H9 (cell line): ENCODE measurements at regions not wholly inside any gene's neighbourhood (a gene's known extent, or its start where the extent isn't known, plus 50 kb on each side); places are given as distances from the start of the nearest gene placed in this dataset.

ENCODE experiments used
- DNase-seq: peaks from one replicate; pipeline ENCODE4 v3.0.0-alpha.2; 2017
- H2AFZ ChIP-seq: one replicate; pipeline ENCODE4 v1.6.1; 2013; ENCODE audit warnings: mild to moderate bottlenecking, low read length, control low read depth, moderate library complexity
- H2AK5ac ChIP-seq: 2 replicates; pipeline ENCODE4 v1.6.1; 2013; ENCODE audit warnings: low read length, control low read depth, mixed read lengths; ENCODE audit not compliant: insufficient read length
- H2BK120ac ChIP-seq: one replicate; pipeline ENCODE4 v1.6.1; 2013; ENCODE audit warnings: low read depth, mild to moderate bottlenecking, low read length, control low read depth, inconsistent platforms; ENCODE audit not compliant: poor library complexity, severe bottlenecking
- H2BK12ac ChIP-seq: 2 replicates; pipeline ENCODE4 v1.6.1; 2013; ENCODE audit warnings: low read length, control low read depth, mixed read lengths, low read depth; ENCODE audit not compliant: insufficient read length
- H2BK15ac ChIP-seq: 2 replicates; pipeline ENCODE4 v1.6.1; 2013; ENCODE audit warnings: low read depth, low read length, control low read depth
- H2BK20ac ChIP-seq: one replicate; pipeline ENCODE4 v1.6.1; 2013; ENCODE audit warnings: low read depth, mild to moderate bottlenecking, low read length, control low read depth, inconsistent platforms; ENCODE audit not compliant: poor library complexity, severe bottlenecking
- H2BK5ac ChIP-seq: 2 replicates; pipeline ENCODE4 v1.6.1; 2013; ENCODE audit warnings: low read length, control low read depth, mixed read lengths; ENCODE audit not compliant: insufficient read length
- H3K14ac ChIP-seq: 2 replicates; pipeline ENCODE4 v1.6.1; 2013; ENCODE audit warnings: low read length, control low read depth; ENCODE audit not compliant: insufficient read depth
- H3K18ac ChIP-seq: 2 replicates; pipeline ENCODE4 v1.6.1; 2013; ENCODE audit warnings: low read depth, mild to moderate bottlenecking, mixed read lengths, low read length, control low read depth; ENCODE audit not compliant: insufficient read length
- H3K23ac ChIP-seq: 2 replicates; pipeline ENCODE4 v1.6.1; 2013; ENCODE audit warnings: low read length, control low read depth, mixed read lengths, low read depth; ENCODE audit not compliant: insufficient read length
- H3K23me2 ChIP-seq: 2 replicates; pipeline ENCODE4 v1.6.1; 2013; ENCODE audit warnings: low read depth, mild to moderate bottlenecking, mixed read lengths, low read length, control low read depth; ENCODE audit not compliant: insufficient read length, poor library complexity, severe bottlenecking
- H3K27ac ChIP-seq: 2 replicates; pipeline ENCODE4 v1.5.1; 2013; ENCODE audit warnings: low read length, control low read depth, mixed read lengths, low read depth; ENCODE audit not compliant: insufficient read length
- H3K27me3 ChIP-seq: 2 replicates; pipeline ENCODE4 v1.6.1; 2013; ENCODE audit warnings: low read length, control low read depth, inconsistent platforms; ENCODE audit not compliant: insufficient read depth
- H3K4ac ChIP-seq: 2 replicates; pipeline ENCODE4 v1.6.1; 2013; ENCODE audit warnings: low read depth, mild to moderate bottlenecking, control low read depth, inconsistent platforms, low read length, moderate library complexity
- H3K4me1 ChIP-seq: 2 replicates; pipeline ENCODE4 v1.6.1; 2013; ENCODE audit warnings: low read length, control low read depth, inconsistent platforms; ENCODE audit not compliant: insufficient read depth
- H3K4me2 ChIP-seq: 2 replicates; pipeline ENCODE4 v1.6.1; 2013; ENCODE audit warnings: low read length, control low read depth, mixed read lengths; ENCODE audit not compliant: insufficient read length, insufficient read depth
- H3K56ac ChIP-seq: 2 replicates; pipeline ENCODE4 v1.6.1; 2013; ENCODE audit warnings: low read depth, mild to moderate bottlenecking, mixed read lengths, low read length, control low read depth; ENCODE audit not compliant: insufficient read length
- H3K79me1 ChIP-seq: 2 replicates; pipeline ENCODE4 v1.6.1; 2013; ENCODE audit warnings: low read depth, mild to moderate bottlenecking, moderate library complexity, low read length, control low read depth, inconsistent platforms; ENCODE audit not compliant: insufficient read depth, poor library complexity, severe bottlenecking
- H3K79me2 ChIP-seq: 2 replicates; pipeline ENCODE4 v1.6.1; 2013; ENCODE audit warnings: low read length, control low read depth, inconsistent platforms; ENCODE audit not compliant: insufficient read depth
- H3K9ac ChIP-seq: 2 replicates; pipeline ENCODE4 v1.6.1; 2013; ENCODE audit warnings: low read length, control low read depth, mixed read lengths; ENCODE audit not compliant: insufficient read length; ENCODE audit errors: extremely low read depth
- H3K9me3 ChIP-seq: one replicate; pipeline ENCODE4 v1.6.1; 2013; ENCODE audit warnings: low read depth, low read length, inconsistent platforms; ENCODE audit not compliant: control insufficient read depth
- H3T11ph ChIP-seq: one replicate; pipeline ENCODE4 v1.6.1; 2013; ENCODE audit warnings: mild to moderate bottlenecking, low read length, control low read depth, inconsistent platforms
- H4K20me1 ChIP-seq: one replicate; pipeline ENCODE4 v1.6.1; 2013; ENCODE audit not compliant: control insufficient read depth, insufficient read length, insufficient read depth
- H4K5ac ChIP-seq: 2 replicates; pipeline ENCODE4 v1.6.1; 2013; ENCODE audit warnings: low read depth, mild to moderate bottlenecking, mixed read lengths, low read length, control low read depth; ENCODE audit not compliant: insufficient read length
- H4K8ac ChIP-seq: replicated peaks from 2 replicates; pipeline ENCODE4 v1.6.1; 2013; ENCODE audit warnings: low read length, control low read depth, mixed read lengths, low read depth; ENCODE audit not compliant: insufficient read length
- H4K91ac ChIP-seq: 2 replicates; pipeline ENCODE4 v1.6.1; 2013; ENCODE audit warnings: low read depth, mild to moderate bottlenecking, moderate library complexity, mixed read lengths, low read length, control low read depth; ENCODE audit not compliant: insufficient read length
- H3K27ac Mint-ChIP-seq, 3 experiments: 2 replicates in 2 of 3; 3 replicates in 1 of 3; pipeline ENCODE4 v1.8.0; 2020 to 2021; ENCODE audit warnings: mixed read lengths in 3 of 3, mild to moderate bottlenecking in 1 of 3, moderate library complexity in 1 of 3
- H3K27me3 Mint-ChIP-seq: 2 replicates; pipeline ENCODE4 v1.8.0; 2021; ENCODE audit warnings: low read depth, mild to moderate bottlenecking, moderate library complexity, mixed read lengths
- H3K36me3 Mint-ChIP-seq, 3 experiments: 2 replicates in 2 of 3; 3 replicates in 1 of 3; pipeline ENCODE4 v1.8.0; 2020 to 2021; ENCODE audit warnings: low read depth in 3 of 3, mixed read lengths in 3 of 3; ENCODE audit not compliant: insufficient read depth in 1 of 3
- H3K4me1 Mint-ChIP-seq, 2 experiments: 2 replicates each; pipeline ENCODE4 v1.8.0; 2020; ENCODE audit warnings: mixed read lengths in 2 of 2
- H3K4me3 Mint-ChIP-seq, 2 experiments: 2 replicates in 1 of 2; 3 replicates in 1 of 2; pipeline ENCODE4 v1.8.0; 2020 to 2021; ENCODE audit warnings: mild to moderate bottlenecking in 2 of 2, mixed read lengths in 2 of 2, moderate library complexity in 1 of 2
- H3K9me3 Mint-ChIP-seq, 2 experiments: 2 replicates in 1 of 2; 3 replicates in 1 of 2; pipeline ENCODE4 v1.8.0; 2020; ENCODE audit warnings: mild to moderate bottlenecking in 2 of 2, mixed read lengths in 2 of 2, moderate library complexity in 1 of 2
- WGBS: extraction: QIAGEN DNeasy Blood & Tissue Kit; methylation state at CpG from one replicate; pipeline ENCODE4 v1.1.7; 2013; ENCODE audit warnings: missing lambda C conversion rate, low lambda C conversion rate, mixed read lengths; ENCODE audit not compliant: insufficient read length; ENCODE audit errors: extremely low coverage; 5-methylcytosine and 5-hydroxymethylcytosine counted together
- TF ChIP-seq, protein P1 (sequence below): fragments of 200-600 bp; sonication (generic); conservative IDR thresholded peaks from 3 replicates; pipeline ENCODE4 v1.8.0; 2021; ENCODE audit warnings: antibody characterized with exemption, mild to moderate bottlenecking

DNA sequence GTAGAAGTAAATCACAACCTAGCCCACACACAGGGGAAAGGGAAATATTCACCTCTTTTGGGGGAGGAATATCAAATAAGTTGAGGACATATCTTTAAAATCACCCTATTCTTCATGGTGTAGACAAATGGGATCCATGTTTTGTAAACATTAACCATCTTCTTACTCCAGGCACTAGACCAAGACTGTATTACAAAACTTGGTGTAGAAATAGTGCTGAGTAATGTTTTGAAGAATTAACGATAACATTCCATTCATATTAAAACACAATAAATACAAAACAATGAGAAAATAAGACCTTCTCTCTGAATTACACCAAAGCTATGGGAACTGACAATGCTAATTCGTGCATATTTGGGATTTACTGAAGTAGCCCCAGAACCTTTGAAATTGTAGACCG is 633.6 kb downstream of the BCL11B start:
- no CpG with 5 or more reads among the region's 3 CpGs for WGBS

More for the DNA sequence above, 633.6 kb downstream of the BCL11B start:
- TF ChIP-seq, protein P1, sequence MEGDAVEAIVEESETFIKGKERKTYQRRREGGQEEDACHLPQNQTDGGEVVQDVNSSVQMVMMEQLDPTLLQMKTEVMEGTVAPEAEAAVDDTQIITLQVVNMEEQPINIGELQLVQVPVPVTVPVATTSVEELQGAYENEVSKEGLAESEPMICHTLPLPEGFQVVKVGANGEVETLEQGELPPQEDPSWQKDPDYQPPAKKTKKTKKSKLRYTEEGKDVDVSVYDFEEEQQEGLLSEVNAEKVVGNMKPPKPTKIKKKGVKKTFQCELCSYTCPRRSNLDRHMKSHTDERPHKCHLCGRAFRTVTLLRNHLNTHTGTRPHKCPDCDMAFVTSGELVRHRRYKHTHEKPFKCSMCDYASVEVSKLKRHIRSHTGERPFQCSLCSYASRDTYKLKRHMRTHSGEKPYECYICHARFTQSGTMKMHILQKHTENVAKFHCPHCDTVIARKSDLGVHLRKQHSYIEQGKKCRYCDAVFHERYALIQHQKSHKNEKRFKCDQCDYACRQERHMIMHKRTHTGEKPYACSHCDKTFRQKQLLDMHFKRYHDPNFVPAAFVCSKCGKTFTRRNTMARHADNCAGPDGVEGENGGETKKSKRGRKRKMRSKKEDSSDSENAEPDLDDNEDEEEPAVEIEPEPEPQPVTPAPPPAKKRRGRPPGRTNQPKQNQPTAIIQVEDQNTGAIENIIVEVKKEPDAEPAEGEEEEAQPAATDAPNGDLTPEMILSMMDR = no peak
- Histone ChIP-seq H3K27me3 (no peaks in the 10 kb centered on the region; the same call in 1 of the 2 replicates), H2BK20ac (no peak overlapping the region), H2BK120ac (no peak overlapping the region), H2AFZ (no peak overlapping the region), H3K4me2 (no peak overlapping the region), H4K5ac (no peak overlapping the region), H3K56ac (no peak overlapping the region), H3K18ac (no peak overlapping the region), H3K23me2 (no peaks in the 10 kb centered on the region), H3K79me2 (no peaks in the 10 kb centered on the region), H3K27ac (no peak overlapping the region), H3K23ac (no peak overlapping the region), H4K91ac (no peak overlapping the region), H3K79me1 (no peaks in the 10 kb centered on the region), H3K9ac (no peak overlapping the region), H2BK5ac (no peak overlapping the region), H3K4me1 (no peaks in the 10 kb centered on the region), H2BK12ac (no peak overlapping the region), H3T11ph (no peak overlapping the region), H2BK15ac (no peak overlapping the region), H3K9me3 (no peaks in the 10 kb centered on the region), H4K20me1 (no peaks in the 10 kb centered on the region), H4K8ac (no peak overlapping the region), H3K4ac (no peak overlapping the region), H2AK5ac (no peak overlapping the region), H3K14ac (no peak overlapping the region)
- Mint-ChIP-seq H3K27ac (no peak overlapping the region), H3K9me3 (peaks cover 3 to 9% of the 10 kb centered on the region in 2 experiments; a peak in 4 of 5 replicates), H3K4me3 (no peak overlapping the region), H3K4me1 (no peaks in the 10 kb centered on the region), H3K27me3 (no peaks in the 10 kb centered on the region), H3K36me3 (peaks cover 0 to 3% (median 0%) of the 10 kb centered on the region in 3 experiments; a peak in 1 of 7 replicates)
- DNase-seq = no peak
